ENCODE measurements at regions not wholly inside any gene's neighbourhood (a gene's known extent, or its start where the extent isn't known, plus 50 kb on each side); places are given as distances from the start of the nearest gene placed in this dataset.
A peak's percentile ranks its signal among the peaks of the same experiment; 100 is the strongest.

DNA sequence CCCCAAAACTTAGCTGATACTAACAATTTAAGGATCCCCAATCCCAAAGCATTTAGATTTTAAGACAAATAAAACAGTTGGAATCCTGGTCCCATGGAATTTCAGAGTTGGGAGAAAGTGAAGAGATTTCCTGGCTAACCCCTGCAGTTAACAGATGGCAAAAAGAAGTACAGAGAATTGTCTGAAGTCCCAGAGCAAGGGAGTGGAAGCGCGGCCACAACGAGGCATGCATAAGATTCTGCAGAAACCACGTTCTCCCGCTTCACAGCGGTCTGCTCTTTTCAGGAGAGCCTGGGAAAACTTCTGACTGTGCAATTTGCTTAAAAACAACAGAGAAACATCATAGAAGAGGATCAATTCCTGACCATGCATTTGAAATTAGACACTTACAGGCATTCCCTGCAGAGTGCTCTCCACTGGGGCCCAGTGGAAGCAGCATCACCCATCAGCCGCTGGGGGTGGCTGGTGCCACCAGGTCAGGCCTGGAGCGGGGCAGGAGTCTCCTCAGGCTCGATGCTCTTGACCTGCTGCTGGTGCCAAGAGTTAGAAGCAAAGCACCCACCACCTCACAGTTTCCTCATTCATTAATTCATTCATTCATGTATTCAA, 226.7 kb upstream of the POU3F1 start:
- TF ChIP-seq, protein P1, sequence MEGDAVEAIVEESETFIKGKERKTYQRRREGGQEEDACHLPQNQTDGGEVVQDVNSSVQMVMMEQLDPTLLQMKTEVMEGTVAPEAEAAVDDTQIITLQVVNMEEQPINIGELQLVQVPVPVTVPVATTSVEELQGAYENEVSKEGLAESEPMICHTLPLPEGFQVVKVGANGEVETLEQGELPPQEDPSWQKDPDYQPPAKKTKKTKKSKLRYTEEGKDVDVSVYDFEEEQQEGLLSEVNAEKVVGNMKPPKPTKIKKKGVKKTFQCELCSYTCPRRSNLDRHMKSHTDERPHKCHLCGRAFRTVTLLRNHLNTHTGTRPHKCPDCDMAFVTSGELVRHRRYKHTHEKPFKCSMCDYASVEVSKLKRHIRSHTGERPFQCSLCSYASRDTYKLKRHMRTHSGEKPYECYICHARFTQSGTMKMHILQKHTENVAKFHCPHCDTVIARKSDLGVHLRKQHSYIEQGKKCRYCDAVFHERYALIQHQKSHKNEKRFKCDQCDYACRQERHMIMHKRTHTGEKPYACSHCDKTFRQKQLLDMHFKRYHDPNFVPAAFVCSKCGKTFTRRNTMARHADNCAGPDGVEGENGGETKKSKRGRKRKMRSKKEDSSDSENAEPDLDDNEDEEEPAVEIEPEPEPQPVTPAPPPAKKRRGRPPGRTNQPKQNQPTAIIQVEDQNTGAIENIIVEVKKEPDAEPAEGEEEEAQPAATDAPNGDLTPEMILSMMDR (IDR thresholded peaks at IDR 0.05 in 2 of 3, conservative IDR thresholded peaks at IDR 0.05 in 1 of 3; ENCODE audit: insufficient read depth in 2 of 3, low read depth in 1 of 3, low read length in 3 of 3): 0 out of 6 replicates have a peak, but pooled peaks of 1 of the 3 experiments have one; percentile 16
- TF ChIP-seq NCOR1 (IDR thresholded peaks at IDR 0.05): no peak
- no peak for TF ChIP-seq CHD2 (IDR thresholded peaks at IDR 0.05; ENCODE audit: low read depth, low read length)
- no peak for TF ChIP-seq HOXB6 (CRISPR knock-in tag; IDR thresholded peaks at IDR 0.05; ENCODE audit: borderline replicate concordance)
- TF ChIP-seq, protein P2, sequence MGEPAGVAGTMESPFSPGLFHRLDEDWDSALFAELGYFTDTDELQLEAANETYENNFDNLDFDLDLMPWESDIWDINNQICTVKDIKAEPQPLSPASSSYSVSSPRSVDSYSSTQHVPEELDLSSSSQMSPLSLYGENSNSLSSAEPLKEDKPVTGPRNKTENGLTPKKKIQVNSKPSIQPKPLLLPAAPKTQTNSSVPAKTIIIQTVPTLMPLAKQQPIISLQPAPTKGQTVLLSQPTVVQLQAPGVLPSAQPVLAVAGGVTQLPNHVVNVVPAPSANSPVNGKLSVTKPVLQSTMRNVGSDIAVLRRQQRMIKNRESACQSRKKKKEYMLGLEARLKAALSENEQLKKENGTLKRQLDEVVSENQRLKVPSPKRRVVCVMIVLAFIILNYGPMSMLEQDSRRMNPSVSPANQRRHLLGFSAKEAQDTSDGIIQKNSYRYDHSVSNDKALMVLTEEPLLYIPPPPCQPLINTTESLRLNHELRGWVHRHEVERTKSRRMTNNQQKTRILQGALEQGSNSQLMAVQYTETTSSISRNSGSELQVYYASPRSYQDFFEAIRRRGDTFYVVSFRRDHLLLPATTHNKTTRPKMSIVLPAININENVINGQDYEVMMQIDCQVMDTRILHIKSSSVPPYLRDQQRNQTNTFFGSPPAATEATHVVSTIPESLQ (CRISPR knock-in tag; IDR thresholded peaks at IDR 0.05): no peak
- TF ChIP-seq KLF10 (CRISPR knock-in tag; IDR thresholded peaks at IDR 0.05): no peak
- TF ChIP-seq POLR2AphosphoS5 (IDR thresholded peaks at IDR 0.05; ENCODE audit: control insufficient read depth, insufficient read depth, low read depth, low read length): no peak
- TF ChIP-seq SP2 (IDR thresholded peaks at IDR 0.05; ENCODE audit: extremely low read depth, low read depth, low read length, poor library complexity, severe bottlenecking): no peak
- TF ChIP-seq ZBTB11 (CRISPR knock-in tag; IDR thresholded peaks at IDR 0.05): no peak
- TF ChIP-seq GTF2E2 (tag; IDR thresholded peaks at IDR 0.05): no peak
- TF ChIP-seq NONO (IDR thresholded peaks at IDR 0.05; ENCODE audit: low read depth in 2 of 2, low read length in 1 of 2): no peak

Data from K562 (cell line).